Activated CD4-positive, alpha-beta T cell treated with anti-CD3 and anti-CD28 coated beads, Interleukin-2, amount 50 U/mL, for 48 hours (primary cell): ENCODE measurements at regions not wholly inside any gene's neighbourhood (a gene's known extent, or its start where the extent isn't known, plus 50 kb on each side); places are given as distances from the start of the nearest gene placed in this dataset.
"Not testable (repeated sequence)": the region's sequence is repeated elsewhere in the genome, so short reads cannot be mapped to it uniquely, and the experiment has no call there.

ENCODE experiments used
- DNase-seq, 2 experiments: peaks; one replicate each; pipeline ENCODE4 v3.0.0-alpha.2; 2020

DNA sequence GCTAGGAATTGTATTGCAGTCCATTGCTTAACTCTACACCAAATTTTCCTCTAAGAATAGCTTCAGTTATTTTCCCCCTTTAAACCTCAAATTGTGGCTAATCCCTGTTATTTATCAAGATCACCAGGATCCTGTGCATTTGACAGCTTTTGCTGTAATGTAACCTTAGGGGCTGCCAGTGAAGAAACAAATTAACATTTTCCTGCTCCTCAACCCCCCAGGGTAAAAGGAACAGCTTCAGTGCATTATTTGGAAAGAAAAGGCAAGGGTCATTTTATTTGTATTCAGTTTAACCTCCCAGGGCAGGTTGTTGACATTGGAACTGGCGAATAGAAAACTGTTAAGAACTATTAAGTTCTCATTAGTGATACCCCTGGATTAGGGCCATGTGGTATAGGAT lies 57.0 kb downstream of the PCDH20 start:
- no peak for DNase-seq

DNA sequence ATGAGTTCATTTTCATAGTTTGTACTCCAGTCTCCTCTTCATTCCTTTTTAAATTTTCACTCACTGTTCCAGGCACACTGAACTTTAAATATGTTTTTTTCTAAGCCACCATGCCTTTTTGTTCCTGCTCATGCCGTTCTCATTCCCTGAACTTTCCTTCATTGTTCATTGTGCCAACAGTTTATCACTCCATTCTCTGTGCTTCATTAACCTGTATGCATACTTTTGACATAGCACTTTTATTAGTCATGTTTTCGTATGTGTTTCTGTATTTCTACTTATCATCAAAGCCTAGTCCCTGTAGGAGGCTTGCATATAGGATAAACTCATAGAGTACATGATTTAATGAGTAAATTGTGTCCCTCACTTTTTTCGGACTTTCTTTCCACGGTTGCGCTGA lies 65.3 kb downstream of the PCDH20 start:
- no peak for DNase-seq

DNA sequence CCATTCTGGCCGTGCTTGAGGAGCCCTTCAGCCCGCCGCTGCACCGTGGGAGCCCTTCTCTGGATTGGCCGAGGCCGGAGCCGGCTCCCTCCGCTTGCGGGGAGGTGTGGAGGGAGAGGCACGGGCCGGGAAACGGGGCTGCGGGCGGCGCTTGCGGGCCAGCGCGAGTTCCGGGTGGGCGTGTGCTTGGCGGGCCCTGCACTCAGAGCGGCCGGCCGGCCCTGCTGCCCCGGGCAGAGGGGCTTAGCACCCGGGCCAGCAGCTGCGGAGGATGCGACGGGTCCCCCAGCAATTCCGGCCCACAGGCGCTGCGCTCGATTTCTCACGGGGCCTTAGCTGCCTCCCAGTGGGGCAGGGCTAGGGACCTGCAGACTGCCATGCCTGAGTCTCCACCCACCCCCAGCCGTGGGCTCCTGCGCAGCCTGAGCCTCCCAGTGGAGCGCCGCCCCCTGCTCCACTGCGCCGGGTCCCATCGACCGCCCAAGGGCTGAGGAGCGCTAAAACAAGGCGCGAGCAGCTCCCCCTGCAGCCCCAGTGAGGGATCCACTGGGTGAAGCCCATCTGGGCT lies 76.5 kb downstream of the PCDH20 start:
- no peak for DNase-seq

DNA sequence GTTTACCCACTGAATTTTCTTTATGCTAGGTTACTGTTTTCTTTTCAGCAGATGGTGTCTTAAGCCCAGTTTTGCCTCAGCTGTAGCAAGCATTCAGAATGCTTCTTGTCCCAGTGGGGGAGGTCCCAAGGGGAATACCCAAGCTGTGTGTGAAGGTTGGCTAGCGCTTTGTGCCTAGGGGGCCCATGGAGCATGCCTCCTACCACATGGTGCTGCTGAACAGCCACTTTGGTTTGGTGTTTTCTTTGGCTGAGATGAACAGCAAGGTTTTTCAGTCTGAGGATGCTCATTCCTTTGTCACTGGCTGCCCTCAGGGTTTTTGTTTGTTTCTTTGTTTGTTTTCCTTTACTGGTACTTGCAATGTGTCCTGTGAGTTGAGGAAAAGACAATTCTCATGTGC lies 99.0 kb downstream of the PCDH20 start:
- DNase-seq, result no peak

DNA sequence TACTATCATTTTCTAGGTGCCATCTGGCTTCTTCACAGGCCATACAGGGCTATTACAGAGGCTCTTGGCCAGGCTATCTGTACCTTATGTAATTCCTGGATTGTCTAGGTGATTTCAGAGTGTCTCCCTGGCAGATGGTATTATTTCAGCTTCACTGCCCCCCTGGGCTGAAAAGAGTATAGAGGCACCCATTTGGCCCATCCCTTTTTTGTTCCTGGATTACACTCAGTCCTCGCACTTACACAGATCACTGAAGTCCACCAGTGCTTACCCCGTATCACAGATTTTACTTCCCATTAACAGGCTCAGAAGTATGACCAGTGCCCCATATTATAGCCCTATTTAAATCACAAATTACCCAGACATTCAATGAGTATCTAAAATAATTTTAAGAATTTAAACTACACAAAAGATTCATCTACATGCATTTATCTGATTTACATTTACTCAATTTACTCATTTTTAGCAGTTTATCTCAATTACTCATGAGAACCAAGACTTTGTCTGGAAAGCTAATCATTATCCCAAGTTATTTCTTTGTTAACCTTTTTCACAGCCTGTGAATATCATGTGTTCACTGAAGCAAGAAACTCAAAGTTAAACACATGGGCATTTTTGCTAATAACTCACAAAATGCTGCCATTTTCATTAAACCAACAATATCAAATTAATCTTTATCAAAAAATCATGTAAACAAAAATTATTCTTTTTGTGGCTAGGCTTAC lies 121.0 kb downstream of the PCDH20 start:
- no peak for DNase-seq

DNA sequence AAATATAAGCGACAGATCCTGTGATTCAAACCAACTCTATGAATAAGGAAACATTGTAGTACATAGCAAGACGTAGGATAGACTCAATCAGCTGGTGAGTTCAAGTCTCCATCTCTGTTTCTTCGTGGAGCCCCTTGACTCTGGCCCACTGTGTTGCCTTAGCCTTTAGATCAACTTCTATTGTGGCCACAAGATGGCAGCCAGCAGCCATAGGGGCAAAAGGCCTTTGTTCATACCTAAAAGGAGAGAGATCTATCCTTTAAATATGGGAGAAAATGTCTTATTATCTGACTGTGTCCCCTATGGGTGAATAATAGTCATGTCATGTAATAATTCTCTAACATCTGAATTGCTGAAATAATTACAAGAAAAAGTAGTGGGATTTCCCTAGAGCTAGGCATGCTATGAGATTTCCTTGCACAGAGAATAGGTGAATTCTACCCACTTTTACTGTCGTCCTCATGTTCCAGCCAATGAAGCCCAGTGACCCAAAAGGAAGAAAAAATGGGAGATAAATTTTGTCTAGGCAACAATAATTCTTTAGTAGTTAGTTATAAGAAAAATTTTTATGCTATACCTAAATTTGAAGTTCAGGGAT lies 129.4 kb downstream of the PCDH20 start:
- DNase-seq, result no peak

DNA sequence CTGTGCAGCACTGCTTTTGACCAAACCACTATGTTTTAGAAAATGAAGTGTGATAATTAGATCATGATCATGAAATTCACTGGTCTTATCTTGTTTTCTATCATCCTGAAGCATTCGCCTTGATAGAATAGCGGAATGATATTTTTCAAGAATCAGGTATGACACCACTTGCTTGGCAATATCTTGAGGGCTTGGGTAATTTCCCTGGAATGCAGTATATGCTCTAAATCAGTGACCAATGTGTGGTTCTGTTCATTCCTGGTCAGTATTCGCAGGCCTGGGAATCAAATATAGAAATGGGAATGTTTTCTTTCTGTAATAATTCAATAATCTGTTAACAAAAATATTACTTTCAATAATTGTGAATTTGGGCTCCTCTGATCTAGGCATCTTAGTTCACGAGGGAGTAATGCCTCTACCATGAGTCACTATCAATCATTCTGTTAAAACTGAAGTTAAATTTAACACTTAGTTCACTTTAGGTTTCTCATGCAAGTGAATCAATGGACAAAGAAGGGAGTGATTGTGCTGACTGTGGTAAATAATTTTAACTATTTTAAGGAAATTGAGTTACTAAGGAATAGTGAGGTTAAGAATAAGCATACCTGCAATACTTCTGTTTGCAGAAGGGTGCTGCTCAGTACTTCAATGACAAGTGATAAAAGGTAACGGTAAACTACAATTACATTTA lies 137.9 kb downstream of the PCDH20 start:
- DNase-seq, result no peak

DNA sequence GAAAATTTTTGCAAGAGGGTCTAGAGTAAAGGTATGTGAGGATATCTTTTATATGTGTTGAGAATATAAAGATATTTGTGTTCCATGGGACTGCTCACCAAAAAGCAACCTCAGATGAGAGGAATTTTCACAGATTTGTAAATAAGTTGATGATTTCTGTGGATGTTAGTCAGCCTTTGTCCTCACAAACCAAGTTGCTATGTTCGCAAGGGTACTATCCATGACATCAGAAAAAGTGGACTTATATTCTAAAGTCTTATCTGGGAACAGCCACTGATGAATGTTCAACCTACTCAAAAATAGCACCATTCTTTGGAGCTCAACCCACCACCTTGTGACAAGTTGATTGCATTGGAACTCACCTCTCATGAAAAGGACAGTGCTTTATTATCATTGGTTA lies 138.6 kb downstream of the PCDH20 start:
- no peak for DNase-seq

DNA sequence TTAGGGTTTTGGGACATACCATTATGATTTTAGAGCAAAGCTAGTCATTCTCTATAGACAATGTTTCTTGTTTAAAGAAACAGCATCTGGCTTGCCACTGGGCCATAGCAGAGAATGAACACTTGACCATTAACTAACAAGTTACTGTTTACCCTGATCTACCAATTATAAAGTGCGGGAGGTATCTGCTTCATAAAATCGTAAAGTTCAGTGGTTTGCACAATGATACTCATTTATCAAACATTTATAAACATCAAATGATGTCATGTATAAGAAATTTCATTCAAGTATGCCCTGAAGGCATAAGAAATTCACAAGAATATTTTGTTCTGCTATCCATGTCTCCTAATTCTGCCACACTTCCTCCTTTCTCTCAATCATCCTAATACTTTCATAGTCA lies 139.2 kb downstream of the PCDH20 start:
- no peak for DNase-seq

DNA sequence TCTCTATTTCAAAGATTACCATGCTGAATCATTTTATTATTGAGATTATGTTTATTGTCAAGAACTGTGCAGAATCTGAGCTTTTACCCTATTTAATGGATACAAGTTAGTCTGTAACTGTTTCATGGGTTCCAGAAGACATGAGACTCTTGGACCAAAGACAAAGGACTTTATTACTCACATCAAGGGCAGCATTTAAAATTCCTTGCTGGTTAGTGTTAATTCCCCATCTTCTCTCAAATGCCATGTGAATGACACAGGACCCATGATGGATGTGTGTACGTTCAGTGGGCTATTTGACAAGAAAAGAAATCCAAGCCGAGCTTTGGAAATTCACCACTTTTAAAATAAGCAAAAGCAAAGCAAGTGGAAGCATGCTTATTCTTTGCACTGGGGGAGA lies 139.9 kb downstream of the PCDH20 start:
- DNase-seq, result no peak

DNA sequence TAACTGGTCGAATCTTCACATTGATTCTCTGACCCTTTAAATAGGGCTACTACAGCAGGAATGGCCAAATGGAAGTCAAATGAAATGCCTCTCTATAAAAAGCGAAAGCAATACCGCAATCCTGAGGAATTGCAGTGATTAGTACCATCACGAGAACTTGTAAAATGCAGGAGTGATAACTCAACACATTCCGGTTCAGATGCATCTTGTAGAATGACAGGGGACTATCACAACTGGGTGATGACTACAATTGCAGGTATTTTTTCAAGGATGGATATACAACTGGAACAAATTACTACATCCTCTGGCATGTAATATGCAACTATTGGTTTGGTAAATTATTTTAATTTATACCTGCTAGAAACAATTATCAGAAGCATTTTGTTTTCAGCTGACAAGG lies 140.4 kb downstream of the PCDH20 start:
- no peak for DNase-seq

DNA sequence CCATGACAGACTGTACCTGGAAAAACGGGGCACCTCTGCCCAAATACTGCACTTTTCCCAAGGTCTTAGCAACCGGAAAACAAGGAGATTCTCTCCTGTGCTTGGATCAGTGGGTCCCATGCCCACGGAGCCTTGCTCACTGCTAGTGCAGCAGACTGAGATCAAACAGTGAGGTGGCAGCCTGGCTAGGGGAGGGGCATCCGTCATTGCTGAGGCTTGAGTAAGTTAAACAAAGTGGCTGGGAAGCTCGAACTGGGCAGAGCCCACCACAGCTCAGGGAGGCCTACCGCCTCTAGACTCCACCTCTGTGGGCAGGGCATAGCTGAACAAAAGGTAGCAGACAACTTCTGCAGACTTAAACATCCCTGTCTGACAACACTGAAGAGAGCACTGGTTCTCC lies 148.8 kb downstream of the PCDH20 start:
- not testable (repeated sequence) for DNase-seq

DNA sequence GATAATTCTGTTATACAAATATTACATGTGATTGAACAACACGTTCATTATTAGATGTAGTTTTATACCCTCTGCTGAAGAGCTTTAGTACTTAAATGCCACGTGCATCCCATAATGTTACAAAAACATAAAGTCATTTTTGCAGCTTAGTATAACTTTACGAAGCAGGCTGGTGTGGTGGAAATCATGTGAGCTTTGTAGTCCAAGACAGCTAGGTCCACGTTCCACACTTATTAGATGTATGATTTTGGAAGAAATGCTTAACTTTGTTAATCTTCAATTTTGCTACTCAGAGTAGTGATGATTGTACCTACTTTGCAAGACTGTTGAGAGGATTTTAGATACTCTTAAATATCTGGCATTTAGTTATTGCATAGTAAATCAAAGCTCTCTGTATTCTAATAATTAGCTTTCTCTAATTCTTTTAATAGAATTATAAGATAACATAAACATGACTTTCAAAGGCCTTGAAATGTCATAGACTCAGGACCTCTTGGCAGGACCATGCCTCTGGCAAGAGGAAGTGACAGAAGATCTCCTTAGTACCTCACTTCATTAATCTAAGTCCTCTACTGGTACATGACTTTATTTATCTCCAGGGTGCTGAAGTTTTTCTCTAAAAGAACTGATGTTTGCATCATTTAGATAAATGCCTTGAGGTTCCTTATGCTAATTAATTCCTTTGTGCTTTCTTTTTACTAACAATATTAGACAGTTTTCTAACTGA lies 153.7 kb downstream of the PCDH20 start:
- DNase-seq, result no peak

DNA sequence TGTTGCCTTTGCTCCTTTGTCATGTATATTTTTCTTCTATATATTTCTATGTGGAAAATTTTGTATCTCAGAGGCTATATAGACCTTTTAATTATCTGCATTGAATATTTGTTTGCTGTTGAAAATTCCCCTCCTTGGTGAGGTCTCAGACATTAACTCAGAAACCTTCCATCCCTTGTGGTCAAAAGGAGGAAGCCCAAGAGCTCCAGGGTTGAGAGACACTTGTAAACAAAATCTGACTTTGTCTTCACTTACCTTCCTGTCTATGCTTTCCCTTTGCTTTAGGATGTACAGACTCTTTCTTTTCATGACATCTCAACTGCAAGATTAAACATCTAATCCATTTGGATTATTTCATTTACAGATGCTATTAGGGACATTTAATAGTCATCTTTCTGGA lies 157.5 kb downstream of the PCDH20 start:
- no peak for DNase-seq

DNA sequence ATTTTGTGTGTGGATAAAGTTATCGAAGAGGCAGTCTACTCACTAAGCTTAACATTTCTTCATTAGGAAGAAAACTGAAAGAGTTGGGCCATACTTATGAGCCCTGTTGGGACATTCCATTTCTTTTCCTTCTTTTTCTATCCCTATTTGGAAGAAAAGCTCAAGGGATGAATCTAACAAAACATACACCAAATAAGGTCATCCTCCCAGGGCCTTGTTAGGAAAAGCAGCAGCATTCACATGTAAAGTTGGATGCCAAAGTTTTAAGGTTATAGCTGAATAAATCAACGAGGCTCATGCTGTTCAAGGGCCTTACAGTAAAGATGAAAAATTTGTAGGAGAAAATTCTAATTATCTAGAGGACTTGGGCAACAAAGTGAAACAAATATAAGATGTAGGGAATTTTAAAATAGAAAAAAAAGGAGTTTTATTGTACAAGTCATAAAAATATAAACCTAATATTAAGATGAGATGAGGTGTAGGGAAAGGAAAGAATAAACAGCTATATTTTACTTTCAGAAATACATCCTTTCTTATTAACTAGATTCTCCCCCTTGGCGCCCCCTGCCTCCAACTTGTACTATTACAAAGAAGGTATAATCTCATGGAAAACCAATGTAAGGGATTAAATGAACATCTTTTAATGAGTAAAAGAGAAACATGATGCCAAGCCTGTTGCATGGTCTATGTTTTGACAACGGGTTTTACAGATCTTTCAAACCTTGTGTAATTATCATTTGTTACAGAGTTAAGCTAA lies 160.4 kb downstream of the PCDH20 start:
- DNase-seq, result no peak

DNA sequence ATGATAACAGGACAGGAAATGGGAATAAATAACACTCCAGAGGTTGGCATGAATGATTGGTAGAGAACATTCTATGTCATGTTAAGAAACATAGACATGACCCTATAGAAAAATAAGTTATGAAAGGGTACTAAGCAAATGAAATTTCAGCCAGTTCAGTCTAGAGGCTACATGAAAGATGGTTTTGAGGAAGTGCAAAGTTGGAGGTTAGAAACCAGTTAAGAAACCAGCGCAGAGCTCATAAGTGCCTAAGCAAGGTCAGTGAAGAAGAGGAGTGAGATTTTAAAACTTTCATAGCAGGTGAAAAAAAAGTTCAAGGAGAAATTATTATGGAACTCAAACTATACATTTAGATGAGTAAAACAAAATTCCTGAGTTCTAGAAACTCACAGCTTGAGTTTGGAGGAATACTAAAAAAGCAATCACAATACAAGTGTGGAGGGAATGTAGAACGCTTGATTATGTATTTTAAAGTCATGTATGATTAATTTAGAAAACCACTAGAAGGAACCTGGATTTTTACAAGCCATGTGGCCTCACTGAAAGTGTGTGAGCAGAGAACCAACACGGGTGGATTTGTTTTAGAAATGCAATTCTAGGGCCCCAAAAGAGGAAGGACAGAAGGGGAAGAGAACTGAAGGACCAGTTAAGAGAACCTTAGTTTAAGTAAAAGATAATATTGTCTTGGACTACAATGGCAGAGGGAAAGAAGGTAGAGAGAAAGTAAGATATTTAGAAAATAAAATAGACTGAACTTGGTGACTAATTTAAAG lies 162.4 kb downstream of the PCDH20 start:
- DNase-seq, result no peak

DNA sequence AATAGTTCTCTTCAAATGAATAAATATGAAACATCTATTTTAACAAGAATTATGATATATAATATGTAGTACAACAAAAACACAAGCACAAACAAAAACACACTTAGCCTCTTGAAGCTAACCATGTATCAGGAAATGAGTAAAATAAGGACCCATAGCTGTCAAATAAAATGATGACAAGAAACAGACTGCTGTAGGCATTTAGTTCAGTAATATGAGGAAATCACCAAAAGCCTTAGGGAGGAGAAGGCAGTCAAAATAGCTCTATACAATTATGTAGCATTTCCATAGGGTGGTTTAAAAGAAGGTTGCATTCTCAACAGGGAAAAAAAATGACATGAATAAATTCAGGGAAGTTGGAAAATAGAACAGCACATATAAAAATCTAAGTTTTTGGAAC lies 163.4 kb downstream of the PCDH20 start:
- no peak for DNase-seq

DNA sequence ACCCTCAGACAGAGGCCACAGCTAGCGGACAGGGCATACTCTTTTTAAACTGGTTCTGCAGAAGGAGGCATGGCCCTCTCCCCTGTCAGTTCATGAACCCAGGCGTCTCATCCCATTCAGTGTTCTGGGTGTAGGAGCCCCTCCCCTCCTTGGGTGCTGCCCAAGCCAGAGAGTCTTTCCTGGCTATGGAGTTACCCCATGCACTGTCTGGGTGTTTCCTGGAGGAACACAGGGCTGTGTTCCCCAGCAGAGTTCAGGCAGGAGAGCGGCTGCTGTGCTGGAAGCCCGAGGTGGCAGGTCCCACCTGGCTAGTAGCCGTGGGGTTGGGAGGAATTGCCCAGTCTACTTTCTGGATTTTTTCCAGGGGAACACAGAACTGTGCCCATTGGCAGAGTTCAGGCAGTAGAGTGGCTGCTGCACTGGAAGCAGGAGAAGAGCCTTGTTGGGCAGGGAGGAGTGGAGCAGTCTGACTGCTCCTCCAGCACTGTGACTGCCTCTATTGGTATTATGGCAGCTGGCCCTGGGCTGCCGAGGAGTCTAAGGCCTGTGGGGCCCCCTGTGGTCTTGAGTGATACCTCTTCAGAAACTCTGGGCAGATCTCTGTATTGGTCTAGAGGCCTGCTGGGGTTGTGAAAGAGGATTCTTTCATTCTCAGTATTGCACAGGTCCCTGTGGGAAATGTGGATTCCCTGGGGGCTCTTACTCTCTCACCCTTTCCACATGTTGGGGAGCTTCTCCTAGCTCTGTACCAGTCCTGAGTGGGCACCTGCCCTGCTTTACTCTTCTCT lies 168.3 kb downstream of the PCDH20 start:
- no peak for DNase-seq

DNA sequence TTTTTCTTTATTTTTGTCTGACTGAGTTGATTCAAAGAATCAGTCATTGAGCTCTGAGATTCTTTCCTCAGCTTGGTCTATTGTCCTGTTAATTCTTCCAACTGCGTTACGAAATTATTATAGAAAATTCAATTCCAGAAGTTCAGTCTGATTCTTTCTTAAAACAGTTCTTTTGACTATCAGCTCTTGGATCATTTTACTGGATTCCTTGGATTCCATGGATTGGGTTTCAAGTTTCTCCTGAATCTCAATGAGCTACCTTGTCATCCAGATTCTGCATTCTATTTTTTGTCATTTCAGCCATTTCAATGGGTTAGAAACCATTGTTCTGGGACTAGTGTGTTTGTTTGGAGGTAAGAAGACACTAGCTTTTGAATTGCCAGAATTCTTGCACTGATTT lies 169.3 kb downstream of the PCDH20 start:
- DNase-seq, result no peak

DNA sequence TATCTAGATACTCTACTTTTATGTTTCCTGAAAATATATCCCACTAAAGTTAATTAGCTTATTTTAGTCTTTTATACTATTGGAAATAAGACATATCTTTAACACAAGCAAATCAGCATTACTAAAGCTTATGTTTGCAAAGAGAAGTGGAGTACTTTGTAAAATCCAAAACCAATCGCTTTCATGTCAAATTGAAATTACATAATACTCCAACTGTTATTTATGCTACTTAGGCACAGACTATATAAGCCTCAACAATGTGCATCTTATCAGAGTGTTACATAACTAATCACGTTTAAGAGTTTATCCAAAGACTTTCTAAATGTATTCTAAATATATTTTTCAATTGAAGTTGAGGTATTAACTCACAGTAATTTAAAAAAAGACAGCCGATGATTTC lies 200.0 kb downstream of the PCDH20 start:
- no peak for DNase-seq

DNA sequence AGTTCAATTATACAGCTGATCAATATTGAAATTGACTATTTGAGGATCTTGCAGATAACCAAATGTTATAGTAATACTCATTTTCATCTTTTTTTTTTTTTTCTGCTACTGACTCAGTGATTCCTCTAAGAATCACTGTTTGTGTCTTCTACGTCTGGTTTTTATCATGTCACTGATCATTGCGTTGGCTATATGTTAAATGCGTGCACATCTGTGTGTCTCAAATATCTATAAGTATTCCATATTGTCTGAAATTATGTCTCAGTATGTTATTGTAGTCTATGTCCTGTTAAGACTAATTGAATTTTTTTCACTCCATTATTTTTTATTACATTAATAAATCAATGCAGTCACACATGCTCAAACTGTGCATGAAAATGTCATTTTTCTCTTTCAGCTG lies 200.5 kb downstream of the PCDH20 start:
- DNase-seq, result no peak
